Activated CD4-positive, alpha-beta T cell treated with anti-CD3 and anti-CD28 coated beads, Interleukin-2, amount 50 U/mL, for 48 hours (primary cell): ENCODE measurements at regions not wholly inside any gene's neighbourhood (a gene's known extent, or its start where the extent isn't known, plus 50 kb on each side); places are given as distances from the start of the nearest gene placed in this dataset.

Source experiments
- DNase-seq, 2 experiments: peaks; one replicate each; pipeline ENCODE4 v3.0.0-alpha.2; 2020

DNA sequence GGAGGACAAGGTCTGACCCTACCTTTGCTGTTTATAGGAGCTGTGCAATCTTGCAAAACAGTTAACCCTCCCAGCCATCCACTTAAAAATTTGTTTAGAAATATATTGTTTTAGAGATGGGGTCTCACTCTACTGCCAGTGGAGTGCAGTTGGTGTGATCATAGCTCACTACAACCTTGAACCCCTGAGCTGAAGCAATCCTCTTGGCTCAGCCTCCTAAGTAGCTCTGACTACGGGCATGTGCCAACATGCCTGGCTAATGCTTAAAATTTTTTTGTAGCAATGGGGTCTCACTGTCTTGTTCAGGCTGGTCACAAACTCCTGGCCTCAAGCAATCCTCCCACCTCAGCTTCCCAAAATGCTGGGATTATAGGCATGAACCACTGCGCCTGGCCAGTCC is 120.2 kb upstream of the PJA2 start:
- DNase-seq, result no peak

DNA sequence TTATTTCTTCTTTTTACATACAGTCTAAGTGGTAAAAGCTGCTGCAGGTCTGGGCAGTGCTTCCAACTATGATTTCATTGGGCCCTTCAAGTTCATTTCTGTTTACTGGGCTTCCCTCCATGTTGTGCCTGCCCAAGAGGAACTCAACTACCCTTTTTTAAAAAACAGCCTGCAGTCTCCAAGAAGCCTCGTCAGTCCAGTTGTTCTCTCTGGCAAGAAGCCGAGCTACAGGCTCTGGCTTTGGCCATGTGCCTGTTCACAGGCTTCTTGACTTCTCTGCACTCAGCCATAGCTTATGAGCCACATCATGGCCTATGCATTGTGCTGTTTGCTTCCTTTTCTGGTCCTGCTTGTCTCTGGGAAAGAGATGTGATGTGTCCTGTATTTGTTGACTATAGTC is 119.7 kb upstream of the PJA2 start:
- DNase-seq, result no peak

DNA sequence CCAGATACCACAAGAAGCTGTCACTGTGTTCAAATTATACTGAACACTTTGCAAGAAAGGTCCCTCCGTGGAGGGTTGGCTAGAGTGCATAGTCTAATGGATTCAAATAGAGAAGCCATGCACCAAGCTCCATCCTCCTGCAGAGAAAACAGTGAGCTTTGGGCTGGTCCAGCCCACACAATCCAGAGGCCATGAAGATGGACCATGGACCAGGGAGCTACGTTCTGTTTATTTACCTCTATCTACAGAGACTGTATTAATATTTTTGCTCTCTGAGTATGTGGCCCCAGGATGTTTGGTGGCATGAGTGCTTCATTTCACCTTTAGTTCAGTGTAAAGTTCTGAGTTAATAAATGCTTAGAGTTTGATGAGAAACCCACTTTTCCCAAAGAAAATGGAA is 114.8 kb upstream of the PJA2 start:
- no peak for DNase-seq

DNA sequence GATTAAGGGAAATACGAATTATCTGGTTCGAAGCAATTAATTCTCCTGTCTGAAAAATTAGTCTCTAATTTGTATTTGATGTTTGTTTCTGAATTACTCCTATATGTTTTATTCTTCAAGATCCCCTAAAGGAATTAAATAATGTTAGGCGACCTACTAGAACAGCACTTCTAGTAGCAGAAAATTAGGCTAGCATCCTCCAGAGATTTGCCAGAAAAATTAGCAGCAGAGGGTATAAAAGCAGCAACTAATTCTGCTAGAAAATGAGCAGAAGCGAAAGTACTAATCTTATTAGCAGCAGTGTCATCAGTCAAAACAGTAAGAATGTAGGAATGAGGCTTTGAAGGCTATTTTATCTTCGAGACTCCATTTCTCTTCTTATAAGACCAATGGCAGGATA is 114.3 kb upstream of the PJA2 start:
- DNase-seq, result no peak

DNA sequence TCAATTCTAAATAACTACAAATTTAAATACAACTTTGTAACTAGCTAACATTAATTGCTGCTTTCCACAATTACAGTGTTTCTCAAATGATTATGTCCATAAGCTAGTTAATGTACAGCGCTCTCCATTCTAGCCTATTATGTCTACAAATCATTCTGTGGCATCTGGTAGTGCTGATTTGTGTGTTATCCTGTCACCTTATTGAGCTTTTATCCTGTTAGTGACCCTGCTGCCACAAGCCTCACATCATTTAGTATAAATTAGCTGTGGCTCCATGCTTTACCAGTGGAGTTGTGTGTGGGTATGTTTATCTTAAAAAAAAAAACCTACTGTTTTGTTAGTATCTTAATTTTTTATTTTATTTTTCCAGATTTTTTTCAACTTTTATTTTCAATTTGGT is 112.6 kb upstream of the PJA2 start:
- DNase-seq, result no peak

DNA sequence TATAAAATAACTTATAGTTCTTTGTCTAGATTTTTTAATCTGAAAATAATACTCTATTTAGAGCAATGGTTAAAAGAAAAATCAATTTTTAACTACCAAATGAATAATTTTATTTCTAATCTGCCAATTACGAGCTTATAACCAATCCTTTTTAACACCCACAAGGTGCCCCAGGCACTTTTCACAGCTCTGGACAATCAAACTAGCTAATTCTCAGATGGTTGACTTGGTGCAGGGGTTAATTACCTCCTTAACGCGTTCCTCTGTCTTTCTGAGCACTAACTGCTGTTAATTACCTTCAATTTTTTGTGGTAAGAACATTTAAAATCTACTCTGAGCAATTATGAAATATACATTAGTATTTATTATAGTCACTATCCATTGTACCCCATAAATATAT is 109.6 kb upstream of the PJA2 start:
- DNase-seq, result no peak

DNA sequence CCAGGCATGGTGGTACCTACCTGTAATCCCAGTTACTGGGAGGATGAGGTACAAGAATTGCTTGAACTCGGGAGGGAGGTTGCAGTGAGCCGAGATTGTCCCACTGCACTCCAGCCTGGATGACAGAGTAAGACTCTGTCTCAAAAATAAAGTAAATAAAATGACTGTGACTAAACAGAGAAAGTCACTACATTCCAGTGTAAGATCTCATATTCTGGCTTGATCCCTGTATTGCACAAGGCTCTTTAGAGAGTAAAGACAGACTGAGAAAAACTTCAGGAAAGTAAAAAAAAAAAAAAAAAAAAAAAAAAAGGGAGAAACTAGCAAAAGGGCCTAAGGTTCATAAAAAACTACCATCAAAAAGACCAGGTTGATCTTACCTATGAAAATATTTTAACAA is 106.6 kb upstream of the PJA2 start:
- no peak for DNase-seq

DNA sequence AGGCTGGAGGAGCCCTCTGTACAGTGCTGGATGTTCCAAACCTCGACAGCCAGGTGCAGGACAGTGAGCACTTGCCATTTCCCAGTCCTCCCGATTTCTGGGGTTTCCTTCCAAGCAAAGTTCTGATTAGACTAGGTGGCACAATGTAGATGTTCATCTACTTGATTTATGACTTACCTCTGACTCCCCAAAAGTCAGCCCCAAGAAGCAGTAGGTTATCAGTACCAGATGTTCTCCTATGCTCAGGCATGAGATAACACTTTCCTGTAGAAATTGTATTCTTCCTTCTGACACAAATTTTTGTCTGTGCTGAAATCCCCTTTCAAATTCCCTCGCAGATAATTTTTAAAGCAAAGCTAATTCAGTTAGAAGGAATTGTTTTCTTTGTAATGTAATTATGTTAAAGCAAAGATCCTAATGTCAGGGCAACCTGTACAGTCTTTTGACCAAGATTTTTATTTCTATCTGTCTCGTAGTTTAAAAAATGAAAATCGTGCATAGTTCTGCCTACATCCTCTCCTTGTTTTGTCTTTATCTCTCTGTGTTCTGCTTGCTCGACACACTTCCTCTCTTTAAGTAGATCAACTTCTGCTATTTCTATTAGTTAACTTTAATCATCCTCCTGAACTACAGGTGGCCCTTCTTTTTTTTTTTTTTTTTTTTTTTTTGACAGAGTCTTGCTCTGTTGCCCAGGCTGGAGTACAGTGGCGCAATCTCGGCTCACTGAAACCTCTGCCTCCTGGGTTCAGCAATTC is 102.4 kb upstream of the PJA2 start:
- DNase-seq, result no peak

DNA sequence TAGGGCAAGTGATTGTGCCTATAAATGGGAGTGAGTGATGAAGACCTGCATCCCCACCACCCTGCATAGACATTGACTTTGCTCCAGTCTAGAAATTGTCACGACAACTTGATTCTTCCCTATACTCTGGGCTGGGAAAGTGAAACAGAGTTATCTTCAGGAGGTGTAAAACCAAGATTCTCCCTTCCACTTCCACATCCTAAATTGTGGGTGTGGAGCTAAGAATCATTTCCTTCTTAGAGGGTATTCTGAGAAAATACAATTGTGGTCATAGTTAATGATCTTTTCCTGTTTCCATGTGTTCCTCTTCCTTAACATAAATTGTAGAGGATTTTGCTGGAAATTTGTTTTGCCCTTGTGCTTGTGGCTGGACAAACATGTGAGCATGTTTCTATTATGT is 96.8 kb upstream of the PJA2 start:
- DNase-seq, result no peak

DNA sequence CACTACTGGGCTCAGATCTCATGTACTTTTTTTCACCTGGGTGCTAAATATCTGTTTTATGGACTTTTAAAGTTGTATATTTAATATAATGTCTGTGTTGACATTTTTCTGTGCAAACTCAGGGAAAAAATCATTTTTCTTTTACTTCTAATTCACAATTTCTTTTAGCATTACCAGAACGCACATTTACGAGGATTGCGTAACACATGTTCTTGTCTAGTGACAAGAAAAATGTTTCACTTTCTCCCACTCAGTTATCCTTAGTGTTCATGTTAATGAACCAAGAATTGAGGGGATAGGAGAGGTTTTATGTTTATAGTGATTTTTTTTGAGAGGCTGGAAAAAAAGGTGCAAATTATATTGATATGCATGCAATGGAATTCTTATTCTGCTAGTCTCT is 86.3 kb upstream of the PJA2 start:
- DNase-seq, result no peak

DNA sequence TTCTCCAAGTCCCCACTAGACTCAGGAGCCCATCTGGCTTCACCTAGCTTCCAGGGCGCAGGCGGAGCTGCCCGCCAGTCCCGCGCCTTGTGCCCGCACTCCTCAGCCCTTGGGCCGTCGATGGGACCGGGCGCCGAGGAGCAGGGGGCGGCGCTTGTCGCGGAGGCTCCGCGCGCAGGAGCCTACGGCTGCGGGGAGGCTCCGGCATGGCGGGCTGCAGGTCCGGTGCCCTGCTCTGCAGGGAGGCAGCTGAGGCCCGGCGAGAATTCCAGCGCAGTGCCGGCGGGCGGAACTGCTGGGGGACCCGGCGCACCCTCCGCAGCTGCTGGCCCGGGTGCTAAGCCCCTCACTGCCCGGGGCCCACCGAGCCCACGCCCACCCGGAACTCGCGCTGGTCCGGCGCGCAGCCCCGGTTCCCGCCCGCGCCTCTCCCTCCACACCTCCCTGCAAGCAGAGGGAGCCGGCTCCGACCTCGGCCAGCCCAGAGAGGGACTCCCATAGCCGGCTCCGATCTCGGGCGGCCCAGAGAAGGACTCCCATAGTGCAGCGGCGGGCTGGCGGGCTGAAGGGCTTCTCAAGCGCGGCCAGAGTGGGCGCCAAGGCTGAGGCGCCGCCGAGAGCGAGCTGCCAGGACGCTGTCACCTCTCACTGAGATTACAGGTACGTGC is 78.1 kb upstream of the PJA2 start:
- no peak for DNase-seq

DNA sequence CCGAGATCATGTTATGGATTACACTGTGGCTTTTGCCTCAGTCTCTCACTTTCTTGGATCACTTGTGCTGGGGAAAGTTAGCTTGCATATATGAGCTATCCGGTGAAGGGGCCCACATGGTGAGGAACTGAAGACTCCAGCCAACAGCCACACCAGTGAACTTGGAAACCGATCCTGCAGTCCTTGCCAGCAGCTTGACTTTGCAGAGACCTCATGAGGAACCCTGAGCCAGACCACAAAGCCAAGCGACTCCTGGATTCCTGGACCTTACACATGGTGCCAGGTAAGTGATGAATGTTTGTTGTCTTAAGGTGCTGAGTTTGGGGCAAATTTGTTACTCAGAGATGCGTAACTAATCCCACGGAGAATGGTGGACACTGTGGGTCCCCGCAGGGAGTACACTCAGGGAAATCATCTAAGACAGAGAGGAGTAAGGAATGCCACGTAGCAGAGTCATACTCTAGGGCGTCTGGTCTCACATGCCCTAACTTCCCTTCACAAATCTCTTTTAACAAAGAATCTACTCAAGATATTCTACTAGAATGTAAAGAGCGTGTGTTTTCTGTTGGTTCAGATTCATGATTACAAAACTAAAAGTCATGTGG is 76.5 kb upstream of the PJA2 start:
- DNase-seq, result no peak

DNA sequence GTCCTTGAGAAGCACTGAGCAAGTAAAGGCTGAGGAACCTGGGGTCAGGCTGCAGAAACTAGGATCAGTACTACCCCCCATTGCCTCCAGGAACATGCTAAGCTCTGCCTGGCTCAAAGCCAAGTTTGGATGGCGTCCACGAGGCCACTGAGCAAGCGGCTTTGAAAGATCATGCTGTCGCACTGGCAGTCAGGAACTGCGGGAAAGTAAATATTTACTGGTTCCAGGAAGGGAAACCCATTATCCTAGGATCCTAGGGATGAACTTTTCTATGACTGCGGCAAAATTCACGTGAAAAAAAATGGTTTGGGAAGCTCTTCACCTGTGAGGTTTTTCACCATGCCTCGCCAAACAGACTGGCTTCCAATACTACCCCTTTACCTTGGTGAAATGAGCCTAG is 75.3 kb upstream of the PJA2 start:
- no peak for DNase-seq

DNA sequence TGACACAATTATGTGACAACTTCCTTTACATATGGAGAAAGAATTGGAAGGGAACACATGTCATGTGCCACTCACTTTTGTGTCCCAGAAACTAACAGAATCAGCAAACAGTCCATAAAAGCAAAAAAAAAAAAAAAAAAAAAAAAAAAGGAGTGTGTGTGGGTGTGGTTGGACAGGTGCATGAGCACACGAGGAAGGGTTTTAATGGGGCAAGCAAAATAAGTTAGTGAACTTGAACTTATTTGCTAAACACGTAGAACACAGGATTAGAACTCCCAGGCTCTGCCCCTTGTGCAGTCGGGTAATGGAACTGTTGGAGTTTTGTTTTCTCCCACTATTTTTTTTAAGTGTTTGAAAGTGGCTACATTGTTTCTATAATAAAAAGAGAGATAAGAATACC is 74.8 kb upstream of the PJA2 start:
- DNase-seq, result no peak

DNA sequence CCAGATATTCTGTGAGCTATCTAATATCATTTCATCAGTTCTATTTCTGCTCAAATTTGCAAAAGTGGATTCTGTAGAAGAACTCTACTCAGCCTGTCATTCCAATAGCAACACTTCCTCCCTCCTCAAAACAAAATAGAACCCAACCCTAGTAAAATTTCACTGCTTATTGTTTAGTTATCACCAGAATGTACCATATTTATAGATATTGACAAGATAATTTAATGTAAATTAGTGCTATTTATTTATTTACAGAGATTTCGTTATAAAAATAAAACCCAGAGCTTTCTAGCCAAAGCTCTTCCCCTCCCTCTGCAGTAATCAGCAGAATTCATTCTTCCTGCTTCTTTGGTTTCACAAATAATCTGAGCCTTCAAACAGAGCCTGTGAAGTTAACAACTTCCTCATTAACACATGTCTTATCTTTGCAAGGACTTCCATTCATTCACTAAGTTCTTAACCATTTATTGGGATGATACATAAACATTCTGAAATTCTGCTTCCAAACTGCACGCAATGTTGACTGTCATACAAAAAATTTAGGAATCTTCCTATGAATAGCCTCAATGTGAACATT is 73.7 kb upstream of the PJA2 start:
- no peak for DNase-seq

DNA sequence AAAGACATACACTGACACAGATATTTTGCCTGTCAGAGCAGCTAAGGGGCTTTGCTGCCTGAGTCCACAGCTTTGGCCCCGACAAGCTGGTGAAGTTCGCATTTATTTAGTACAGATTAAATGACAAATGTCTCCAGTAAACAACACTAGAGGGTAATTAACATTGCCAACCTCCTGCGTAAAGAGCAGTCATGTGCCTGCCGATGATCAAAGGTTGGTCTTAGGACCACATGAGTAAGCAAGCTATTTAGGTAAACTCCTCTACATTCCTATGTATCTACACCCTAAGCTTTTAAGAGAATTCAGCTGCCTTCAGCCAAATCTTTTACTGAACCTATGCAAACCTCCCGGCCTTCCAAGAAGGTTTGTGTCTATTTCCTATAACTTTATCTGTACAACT is 73.0 kb upstream of the PJA2 start:
- no peak for DNase-seq

DNA sequence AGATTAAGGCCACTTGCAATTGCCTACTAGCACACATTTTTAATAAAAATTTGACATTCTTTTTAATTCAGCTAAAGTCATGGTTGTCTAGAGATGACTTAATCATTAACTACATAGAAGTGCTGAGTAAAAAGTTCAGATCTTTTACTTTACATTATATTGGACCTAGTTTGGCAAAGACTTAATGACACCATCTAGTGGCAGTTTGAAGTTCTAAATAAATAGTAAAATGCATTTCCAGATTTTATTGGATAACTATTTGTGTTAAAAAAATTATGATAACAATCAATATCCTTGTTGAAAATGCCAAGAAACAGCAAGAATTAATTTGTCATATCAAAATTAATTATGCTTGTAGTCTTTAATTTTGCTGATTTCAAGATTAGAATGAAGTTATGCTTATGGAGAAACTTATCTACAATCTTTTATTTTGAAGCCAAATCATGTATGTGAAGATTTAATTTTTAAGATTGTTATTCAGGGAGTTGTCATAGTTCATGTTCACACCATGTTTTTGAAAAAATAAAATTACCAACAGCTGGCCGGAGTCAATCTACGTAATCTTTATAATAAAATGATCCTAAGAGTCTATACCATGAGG is 69.6 kb upstream of the PJA2 start:
- DNase-seq, result no peak

DNA sequence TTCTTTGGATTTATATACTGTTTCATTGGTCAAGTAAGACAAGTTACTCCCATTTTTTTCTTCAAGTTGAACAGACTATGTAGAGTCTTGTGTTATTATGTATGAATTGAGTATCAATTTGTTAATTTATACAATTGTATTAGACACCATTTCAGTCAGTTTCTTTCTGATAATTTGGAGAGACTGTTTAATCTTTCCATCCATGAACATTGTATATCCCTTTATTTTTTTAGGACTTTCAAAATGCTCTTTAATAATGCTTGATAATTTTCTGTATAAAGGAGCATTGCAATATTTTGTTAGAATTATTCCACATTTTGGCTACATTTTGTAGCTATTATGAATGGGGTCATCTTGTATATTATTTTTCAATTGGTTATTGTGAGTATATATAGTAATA is 69.1 kb upstream of the PJA2 start:
- DNase-seq, result no peak

DNA sequence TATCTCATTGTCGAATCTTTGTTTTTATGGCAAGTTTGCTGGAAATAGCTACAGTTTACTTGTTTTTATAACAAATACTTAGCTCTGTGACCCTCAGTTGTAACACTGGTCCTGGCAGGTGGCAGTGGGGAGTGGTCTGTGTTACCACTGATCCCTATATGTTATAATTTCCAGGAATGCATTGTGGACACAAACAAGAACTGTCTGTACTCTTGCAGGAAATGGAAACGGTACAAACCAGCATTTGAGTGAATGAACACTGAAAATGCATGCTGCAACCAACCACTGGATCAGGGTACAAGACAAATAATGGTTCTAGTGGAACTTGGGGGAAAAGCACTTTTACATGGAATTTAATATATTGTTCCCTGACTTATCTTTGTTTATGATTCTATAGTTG is 66.5 kb upstream of the PJA2 start:
- DNase-seq, result no peak

DNA sequence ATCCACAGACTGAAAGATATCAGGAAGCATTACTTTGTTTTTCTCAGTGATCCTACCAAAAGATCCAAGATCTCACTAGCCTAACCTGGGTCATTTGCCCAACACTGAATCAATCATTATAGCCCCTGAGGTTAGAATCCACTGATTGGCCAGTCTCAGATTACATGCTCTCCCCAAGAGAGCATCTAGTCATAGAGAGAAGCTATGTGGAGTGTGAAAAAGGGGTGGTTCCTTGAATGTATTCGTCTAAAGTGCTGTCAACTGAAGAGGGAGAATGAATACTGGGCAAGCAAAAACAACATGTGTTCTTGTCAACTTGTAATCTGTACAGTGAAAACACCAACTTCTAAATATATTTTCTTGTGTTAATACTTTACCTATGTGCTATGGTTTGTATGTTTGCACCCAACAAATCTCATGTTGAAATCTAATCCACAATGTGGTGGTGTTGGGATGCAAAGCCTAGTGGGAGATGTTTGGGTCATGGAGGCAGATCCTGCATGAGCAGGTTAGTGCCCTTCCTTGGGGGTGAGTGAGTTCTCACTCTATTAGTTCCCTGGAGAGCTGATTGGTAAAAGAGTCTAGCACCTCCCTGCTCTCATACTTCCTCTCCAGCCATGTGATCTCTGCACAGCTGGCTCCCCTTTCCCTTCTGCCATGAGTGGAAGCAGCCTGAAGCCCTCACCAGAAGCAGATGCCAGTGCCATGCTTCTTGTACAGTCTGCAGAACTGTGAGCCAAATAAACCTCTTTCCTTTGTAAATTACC is 60.3 kb upstream of the PJA2 start:
- DNase-seq, result no peak

DNA sequence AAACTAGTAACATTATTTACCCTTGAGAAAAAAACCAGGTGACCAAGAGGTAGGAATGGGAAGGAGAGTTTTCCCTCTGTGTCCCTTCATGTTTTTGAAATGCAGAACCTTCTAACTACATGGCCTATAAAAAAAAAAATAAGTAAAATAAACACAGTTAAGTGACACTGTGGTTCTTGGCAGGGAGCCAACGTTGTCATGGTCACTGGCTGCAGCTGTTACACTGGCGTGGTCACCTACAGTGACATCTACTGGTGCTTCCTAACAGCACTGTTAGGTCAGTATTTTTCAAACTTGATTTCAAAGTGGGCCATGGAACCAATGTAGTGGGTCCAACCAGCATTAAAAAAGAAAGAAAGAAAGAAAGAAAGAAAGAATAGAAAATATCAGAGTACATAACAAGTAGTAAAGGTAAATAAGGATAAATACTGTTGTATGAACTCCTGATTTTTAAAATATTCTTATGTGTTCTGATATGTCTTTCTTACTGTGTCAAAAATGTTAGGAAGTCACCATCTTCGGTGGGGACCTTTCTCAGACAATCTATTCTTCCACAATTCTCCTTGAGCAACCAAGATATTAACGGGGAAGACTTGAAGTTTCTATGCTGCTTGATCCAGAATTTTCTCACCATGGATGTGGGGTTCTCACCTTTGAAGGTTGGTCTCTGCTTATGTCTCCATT is 59.1 kb upstream of the PJA2 start:
- peak; percentile 77 to 80 for DNase-seq

DNA sequence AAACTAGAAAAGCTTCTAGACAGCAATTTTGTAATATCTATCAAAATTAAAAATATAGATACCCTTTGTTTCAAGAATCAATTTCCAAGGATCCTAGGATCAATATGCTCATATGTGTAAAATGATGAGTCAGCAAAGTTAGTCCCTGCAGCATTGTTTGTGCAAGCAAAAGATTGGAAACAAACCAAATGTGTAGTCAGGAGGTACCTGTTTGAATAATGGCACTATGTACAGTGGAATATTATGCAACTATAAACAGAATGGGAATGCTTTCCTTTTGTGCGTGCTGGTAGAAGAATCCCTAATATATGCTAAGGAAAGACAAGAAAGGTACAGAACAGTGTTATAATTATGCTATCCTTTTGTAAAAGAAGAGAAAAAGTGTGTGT is 58.5 kb upstream of the PJA2 start:
- no peak for DNase-seq
